Activated naive CD4-positive, alpha-beta T cell treated with anti-CD3 and anti-CD28 coated beads, Interleukin-2, amount 10 ng/mL, durations not matched to agents 7 days and 5 days (primary cell): ENCODE measurements at regions not wholly inside any gene's neighbourhood (a gene's known extent, or its start where the extent isn't known, plus 50 kb on each side); places are given as distances from the start of the nearest gene placed in this dataset.
"Not testable (repeated sequence)": the region's sequence is repeated elsewhere in the genome, so short reads cannot be mapped to it uniquely, and the experiment has no call there.

Source experiments
- CTCF ChIA-PET: fragments of 350-600 bp; sonication (Branson Sonifier 250); formaldehyde crosslinking; loops from one replicate; lab custom pipeline; 2021; ENCODE audit warnings: antibody characterized with exemption; lab: Charles Lee
- DNase-seq: peaks from one replicate; pipeline ENCODE4 v3.0.0-alpha.2; 2020
- H3K27ac Mint-ChIP-seq: one replicate; pipeline ENCODE4 v1.8.0; 2021; ENCODE audit warnings: mild to moderate bottlenecking, moderate library complexity, mixed read lengths
- H3K27me3 Mint-ChIP-seq: one replicate; pipeline ENCODE4 v1.8.0; 2021; ENCODE audit warnings: mild to moderate bottlenecking, mixed read lengths
- H3K36me3 Mint-ChIP-seq: one replicate; pipeline ENCODE4 v1.8.0; 2021; ENCODE audit warnings: mixed read lengths
- H3K4me1 Mint-ChIP-seq: one replicate; pipeline ENCODE4 v1.8.0; 2021; ENCODE audit warnings: mixed read lengths
- H3K4me3 Mint-ChIP-seq: one replicate; pipeline ENCODE4 v1.8.0; 2021; ENCODE audit warnings: mild to moderate bottlenecking, moderate library complexity, mixed read lengths
- H3K9me3 Mint-ChIP-seq: one replicate; pipeline ENCODE4 v1.8.0; 2021; ENCODE audit warnings: mixed read lengths

DNA sequence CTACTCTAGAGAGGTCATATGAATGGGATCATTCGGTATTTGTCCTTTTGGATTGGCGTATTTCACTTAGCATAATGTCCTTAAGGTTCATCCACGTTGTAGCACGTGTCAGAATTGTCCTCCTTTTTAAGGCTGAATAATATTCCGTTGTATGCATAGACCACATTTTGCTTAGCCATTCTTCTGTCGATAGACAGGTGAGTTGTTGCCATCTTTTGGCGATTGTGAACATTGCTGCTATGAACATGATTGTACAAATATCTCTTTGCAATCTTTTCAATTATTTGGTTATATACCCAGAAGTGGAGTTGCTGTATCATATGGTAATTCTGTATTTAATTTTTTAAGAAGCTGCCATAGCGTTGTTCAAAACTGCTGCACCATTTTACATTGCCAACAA lies 52.4 kb upstream of the GOLGA8J start:
- Mint-ChIP-seq H3K27ac (no peak overlapping the region), H3K9me3 (no peaks in the 10 kb centered on the region), H3K27me3 (peaks cover 7% of the 10 kb centered on the region), H3K4me1 (no peaks in the 10 kb centered on the region), H3K36me3 (no peaks in the 10 kb centered on the region), H3K4me3 (no peak overlapping the region)
- CTCF ChIA-PET = no interaction called here
- DNase-seq = no peak

DNA sequence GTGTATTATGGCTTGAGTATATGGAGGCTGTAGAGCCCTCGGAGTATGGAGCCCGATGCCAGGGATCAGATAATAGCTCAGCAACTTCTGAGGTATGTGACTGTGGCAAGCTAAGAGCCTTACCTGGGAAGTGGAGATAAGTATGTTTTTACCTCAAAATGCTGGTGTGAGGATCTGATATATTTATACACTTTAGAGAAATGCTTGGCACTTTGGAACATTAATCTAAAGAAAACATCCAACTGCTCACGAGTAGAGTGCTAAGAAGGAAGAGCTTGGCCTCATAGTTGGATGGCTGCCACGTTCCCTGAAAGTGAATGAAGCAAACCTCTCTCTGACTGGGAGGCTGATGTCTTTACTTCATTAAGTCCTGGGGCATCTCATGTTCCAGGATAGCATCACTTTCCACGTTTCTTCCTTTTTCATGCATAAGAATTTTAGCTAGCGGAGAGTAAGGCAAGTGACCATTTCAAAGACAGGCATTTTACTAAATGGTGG lies 58.9 kb upstream of the GOLGA8J start:
- CTCF ChIA-PET = no interaction called here
- no peak for DNase-seq
- Mint-ChIP-seq H3K27ac (no peak overlapping the region), H3K36me3 (no peaks in the 10 kb centered on the region), H3K4me3 (no peak overlapping the region), H3K27me3 (peaks cover 20% of the 10 kb centered on the region), H3K9me3 (no peaks in the 10 kb centered on the region), H3K4me1 (no peaks in the 10 kb centered on the region)

- no peaks in the 10 kb centered on the region for H3K4me1 Mint-ChIP-seq
- peaks cover 7% of the 10 kb centered on the region for H3K27me3 Mint-ChIP-seq
- H3K4me3 Mint-ChIP-seq = no peak overlapping the region
- no peaks in the 10 kb centered on the region for H3K36me3 Mint-ChIP-seq
- DNase-seq = no peak
- CTCF ChIA-PET = no interaction called here
- no peaks in the 10 kb centered on the region for H3K9me3 Mint-ChIP-seq
- H3K27ac Mint-ChIP-seq = no peak overlapping the region
These were observed 72.0 kb upstream of the GOLGA8J start for GRCh38 chr15:30010746-30011145.

DNA sequence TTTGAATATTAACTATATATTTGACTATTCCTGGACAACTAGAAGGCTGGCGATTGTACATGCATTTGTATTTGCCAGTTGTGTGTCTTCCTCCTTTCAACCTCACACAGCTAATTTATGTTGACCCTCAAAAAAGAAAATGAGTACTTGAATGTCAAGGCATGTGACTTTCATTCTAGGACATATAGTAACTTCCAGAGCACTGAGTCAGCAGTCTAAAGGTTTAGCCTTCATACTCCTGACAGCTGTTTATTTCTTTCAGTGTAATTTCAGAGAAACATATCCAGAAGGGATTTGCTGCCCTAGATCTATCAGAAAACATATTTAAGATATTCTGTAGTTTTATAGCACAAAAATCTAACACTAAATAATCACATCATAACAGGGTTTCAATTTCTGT lies 74.6 kb upstream of the GOLGA8J start:
- Mint-ChIP-seq H3K27ac (no peak overlapping the region), H3K9me3 (no peaks in the 10 kb centered on the region), H3K4me3 (no peak overlapping the region), H3K36me3 (no peaks in the 10 kb centered on the region), H3K27me3 (peaks cover 7% of the 10 kb centered on the region), H3K4me1 (no peaks in the 10 kb centered on the region)
- no peak for DNase-seq
- CTCF ChIA-PET = no interaction called here

DNA sequence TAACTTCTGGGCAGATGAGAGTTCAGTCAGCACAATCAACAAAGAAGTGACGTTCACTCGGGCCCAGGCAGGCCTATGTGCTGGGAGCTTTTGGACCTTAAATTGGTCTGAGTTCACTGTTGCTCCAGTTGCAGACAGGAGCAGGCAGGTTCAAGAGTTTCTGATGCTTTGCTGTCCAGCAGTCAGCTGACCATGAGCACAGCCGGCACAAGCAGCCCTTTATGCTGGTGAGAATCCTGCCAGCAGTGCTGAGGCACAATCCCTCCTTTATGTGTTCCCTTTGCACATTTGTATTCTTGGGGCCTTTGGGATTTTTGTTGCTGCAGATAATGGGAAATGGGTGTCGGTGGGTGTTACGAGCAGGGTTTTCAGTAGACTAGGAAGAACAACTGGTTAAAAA lies 81.2 kb upstream of the GOLGA8J start:
- Mint-ChIP-seq H3K36me3 (no peaks in the 10 kb centered on the region), H3K4me3 (no peak overlapping the region), H3K4me1 (no peaks in the 10 kb centered on the region), H3K27me3 (peaks cover 3% of the 10 kb centered on the region), H3K9me3 (no peaks in the 10 kb centered on the region), H3K27ac (no peak overlapping the region)
- CTCF ChIA-PET = no interaction called here
- DNase-seq = no peak

- H3K9me3 Mint-ChIP-seq = no peaks in the 10 kb centered on the region
- H3K27ac Mint-ChIP-seq = no peak overlapping the region
- H3K27me3 Mint-ChIP-seq = peaks cover 3% of the 10 kb centered on the region
- DNase-seq = no peak
- no peaks in the 10 kb centered on the region for H3K36me3 Mint-ChIP-seq
- CTCF ChIA-PET = no interaction called here
- no peaks in the 10 kb centered on the region for H3K4me1 Mint-ChIP-seq
- H3K4me3 Mint-ChIP-seq = no peak overlapping the region
These were observed 84.7 kb upstream of the GOLGA8J start for GRCh38 chr15:29998033-29998432.

GRCh38 chr15:29997499-29997898 lies 85.3 kb upstream of the GOLGA8J start:
- no peak overlapping the region for H3K4me3 Mint-ChIP-seq
- H3K9me3 Mint-ChIP-seq = no peaks in the 10 kb centered on the region
- H3K36me3 Mint-ChIP-seq = no peaks in the 10 kb centered on the region
- H3K4me1 Mint-ChIP-seq = no peaks in the 10 kb centered on the region
- no peak overlapping the region for H3K27ac Mint-ChIP-seq
- peaks cover 3% of the 10 kb centered on the region for H3K27me3 Mint-ChIP-seq
- CTCF ChIA-PET = no interaction called here
- no peak for DNase-seq

DNA sequence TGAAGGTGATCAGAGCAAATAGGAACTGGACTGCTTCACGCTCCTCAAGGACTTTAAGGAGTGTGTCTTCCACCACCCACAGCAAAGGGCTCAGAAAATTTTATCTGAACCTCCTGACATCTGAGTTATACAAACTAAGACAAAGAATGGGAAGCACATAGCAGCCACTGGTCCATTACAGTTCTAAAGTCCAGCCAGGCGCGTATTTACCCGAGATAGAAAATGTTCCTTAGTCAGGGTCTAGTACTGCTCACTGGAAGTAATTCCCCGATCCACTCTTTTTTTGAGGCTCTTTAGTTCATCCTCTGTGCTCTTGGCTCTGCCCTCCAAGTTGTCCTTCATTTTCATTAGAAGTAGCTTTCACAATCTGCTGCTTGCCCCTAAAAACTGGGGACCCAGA lies 88.5 kb upstream of the GOLGA8J start:
- DNase-seq = no peak
- CTCF ChIA-PET = no interaction called here
- Mint-ChIP-seq H3K27me3 (no peaks in the 10 kb centered on the region), H3K27ac (no peak overlapping the region), H3K4me1 (no peaks in the 10 kb centered on the region), H3K36me3 (no peaks in the 10 kb centered on the region), H3K9me3 (no peaks in the 10 kb centered on the region), H3K4me3 (no peak overlapping the region)

- CTCF ChIA-PET = no interaction called here
These were observed 91.8 kb upstream of the GOLGA8J start for GRCh38 chr15:29990954-29991353.

DNA sequence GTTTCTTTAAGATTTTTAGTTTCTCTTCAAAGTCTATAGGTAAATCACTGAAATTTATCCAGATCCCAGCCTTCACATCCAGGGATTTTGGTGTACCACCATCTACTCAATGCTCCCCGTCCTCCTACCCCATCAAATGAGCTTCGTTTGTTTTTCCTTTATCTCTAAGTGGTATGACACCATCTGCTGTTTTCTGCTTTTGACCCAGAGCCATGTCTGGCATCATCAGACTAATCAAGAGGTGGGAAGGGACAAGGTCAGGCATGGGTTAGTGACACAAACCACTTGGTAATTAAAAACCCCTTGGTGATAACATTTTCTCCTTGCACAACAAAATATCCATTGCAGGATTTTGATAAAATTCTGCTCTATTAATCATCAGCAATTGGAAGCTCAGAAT lies 92.7 kb upstream of the GOLGA8J start:
- Mint-ChIP-seq H3K4me3 (no peak overlapping the region), H3K36me3 (no peaks in the 10 kb centered on the region), H3K27ac (no peak overlapping the region), H3K9me3 (no peaks in the 10 kb centered on the region), H3K27me3 (peaks cover 5% of the 10 kb centered on the region), H3K4me1 (no peaks in the 10 kb centered on the region)
- CTCF ChIA-PET = no interaction called here
- no peak for DNase-seq

More at GRCh38 chr15:29990954-29991353, 91.8 kb upstream of the GOLGA8J start:
- no peak overlapping the region for H3K4me3 Mint-ChIP-seq
- H3K36me3 Mint-ChIP-seq = no peaks in the 10 kb centered on the region
- H3K9me3 Mint-ChIP-seq = no peaks in the 10 kb centered on the region
- H3K27ac Mint-ChIP-seq = no peak overlapping the region
- no peaks in the 10 kb centered on the region for H3K4me1 Mint-ChIP-seq
- DNase-seq = no peak
- H3K27me3 Mint-ChIP-seq = no peaks in the 10 kb centered on the region

DNA sequence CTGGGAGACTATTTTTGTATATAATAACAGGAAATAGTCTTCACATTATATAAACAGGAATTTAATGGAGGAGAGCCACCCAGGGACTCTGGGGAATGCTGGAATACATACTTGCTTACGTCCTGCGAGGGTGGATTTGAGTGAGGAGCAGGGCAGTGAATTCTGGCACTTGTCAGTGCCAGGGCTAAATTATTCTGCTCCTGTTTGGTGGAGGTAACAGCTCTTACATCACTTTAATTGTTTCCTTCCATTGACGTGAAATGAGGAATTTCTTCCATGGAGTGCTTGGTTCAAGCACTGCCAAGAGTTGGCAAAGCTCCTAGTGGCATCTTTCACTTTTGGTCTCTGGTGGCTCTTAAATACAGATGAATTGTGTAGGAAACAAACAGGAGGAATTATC lies 94.1 kb upstream of the GOLGA8J start:
- no peaks in the 10 kb centered on the region for H3K9me3 Mint-ChIP-seq
- H3K36me3 Mint-ChIP-seq = no peaks in the 10 kb centered on the region
- H3K4me1 Mint-ChIP-seq = no peaks in the 10 kb centered on the region
- DNase-seq = no peak
- no peak overlapping the region for H3K27ac Mint-ChIP-seq
- peaks cover 5% of the 10 kb centered on the region for H3K27me3 Mint-ChIP-seq
- CTCF ChIA-PET = no interaction called here
- H3K4me3 Mint-ChIP-seq = no peak overlapping the region

DNA sequence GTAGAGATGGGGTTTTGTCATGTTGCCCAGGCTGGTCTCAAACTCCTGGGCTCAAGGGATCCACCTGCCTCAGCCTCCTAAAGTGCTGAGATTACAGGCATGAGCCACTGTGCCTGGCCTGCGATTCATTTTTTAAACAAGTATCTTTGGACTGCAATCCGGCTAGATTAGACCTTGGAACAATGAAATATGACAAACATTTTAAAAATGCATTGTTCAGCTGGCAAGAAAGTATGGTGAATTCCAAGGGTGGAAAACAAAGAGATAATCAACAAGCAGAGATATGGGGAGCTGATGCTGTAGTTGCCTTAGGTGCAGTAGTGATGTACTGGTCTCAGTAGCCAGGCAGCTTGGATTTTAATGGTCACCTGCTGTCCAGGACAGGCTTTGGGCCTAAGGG lies 95.8 kb upstream of the GOLGA8J start:
- Mint-ChIP-seq H3K36me3 (no peaks in the 10 kb centered on the region), H3K4me1 (no peaks in the 10 kb centered on the region), H3K27ac (no peak overlapping the region), H3K9me3 (no peaks in the 10 kb centered on the region), H3K27me3 (peaks cover 5% of the 10 kb centered on the region), H3K4me3 (no peak overlapping the region)
- no peak for DNase-seq
- CTCF ChIA-PET = no interaction called here

DNA sequence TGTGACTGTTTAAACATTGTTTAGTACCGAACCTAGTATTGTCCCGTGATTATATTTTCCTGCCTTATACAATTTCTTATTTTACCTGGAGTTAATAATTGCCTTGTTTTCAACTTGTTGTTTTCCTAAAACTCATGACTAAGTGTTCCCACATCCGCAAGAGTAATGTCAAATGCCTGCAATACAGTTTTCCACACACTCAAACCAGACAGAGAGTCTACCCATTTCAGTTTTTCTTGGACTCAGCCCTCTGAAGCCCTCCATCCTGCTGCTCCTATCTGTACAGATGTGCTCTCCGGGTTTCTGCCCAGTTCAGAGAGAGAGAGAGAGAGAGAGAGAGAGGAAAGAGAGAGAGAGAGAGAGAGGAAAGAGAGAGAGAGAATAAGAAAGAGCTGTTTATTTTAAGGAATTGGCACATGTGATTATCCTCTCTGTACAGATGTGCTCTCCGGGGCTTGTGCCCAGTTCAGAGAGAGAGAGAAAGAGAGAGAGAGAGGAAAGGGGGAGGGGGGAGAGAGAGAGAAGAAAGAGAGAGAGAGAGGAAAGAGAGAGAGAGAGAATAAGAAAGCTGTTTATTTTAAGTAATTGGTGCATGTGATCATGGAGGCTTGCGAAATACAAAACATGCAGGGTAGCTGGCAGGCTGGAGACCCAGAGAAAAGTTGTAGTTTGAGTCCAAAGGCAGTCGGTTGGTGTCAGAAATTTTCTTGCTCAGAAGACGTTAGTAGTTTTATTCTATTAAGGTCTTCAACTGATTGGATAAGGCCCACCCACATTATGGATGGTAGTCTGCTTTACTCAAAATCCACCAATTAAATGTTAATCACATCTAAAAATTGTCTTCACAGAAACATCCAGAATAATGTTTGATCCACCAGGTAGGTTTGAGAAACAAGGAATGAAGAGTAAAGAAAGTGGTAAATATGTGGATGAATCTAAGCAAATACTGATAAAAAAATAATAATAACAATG lies 104.1 kb upstream of the GOLGA8J start:
- Mint-ChIP-seq H3K27me3 (peaks cover 8% of the 10 kb centered on the region), H3K27ac (no peak overlapping the region), H3K4me1 (no peaks in the 10 kb centered on the region), H3K4me3 (no peak overlapping the region), H3K9me3 (no peaks in the 10 kb centered on the region), H3K36me3 (no peaks in the 10 kb centered on the region)
- CTCF ChIA-PET = no interaction called here
- no peak for DNase-seq

DNA sequence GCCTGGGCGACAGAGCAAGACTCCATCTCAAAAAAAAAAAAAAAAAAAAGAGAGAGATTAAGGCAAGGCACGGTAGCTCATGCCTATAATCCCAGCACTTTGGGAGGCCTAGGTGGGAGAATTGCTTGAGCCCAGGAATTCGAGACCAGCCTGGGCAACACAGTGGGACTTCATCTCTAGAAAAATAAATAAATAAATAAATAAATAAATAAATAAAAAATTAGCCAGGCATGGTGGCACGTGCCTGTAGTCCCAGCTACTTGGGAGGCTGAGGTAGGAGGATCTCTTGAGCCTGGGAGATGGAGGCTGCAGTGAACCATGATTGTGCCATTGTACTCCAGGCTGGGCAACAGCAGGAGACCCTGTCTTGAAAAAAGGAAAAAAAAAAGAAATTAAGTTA lies 108.7 kb upstream of the GOLGA8J start:
- not testable (repeated sequence) for H3K4me1 Mint-ChIP-seq

DNA sequence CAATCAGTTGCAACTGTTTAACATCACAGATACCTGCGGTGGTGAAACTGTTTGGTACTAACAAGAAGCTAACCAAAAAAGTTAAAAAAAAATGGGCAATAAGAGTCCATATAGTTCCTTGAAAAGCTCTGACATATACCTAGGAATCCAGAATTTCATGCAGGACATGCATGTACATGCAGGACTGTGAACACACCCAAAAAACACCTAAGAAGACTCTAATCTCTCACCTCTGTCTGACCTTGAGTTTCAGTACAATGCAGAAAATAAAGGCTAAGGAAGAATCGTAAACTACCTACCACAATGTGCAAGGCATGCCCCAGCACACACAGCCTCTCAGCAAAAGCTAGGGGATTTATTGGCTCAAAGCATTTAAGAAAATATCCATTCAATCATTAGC lies 110.7 kb upstream of the GOLGA8J start:
- CTCF ChIA-PET = no interaction called here
- no peak overlapping the region for H3K27ac Mint-ChIP-seq
- no peak for DNase-seq
- H3K4me1 Mint-ChIP-seq = peaks cover 2% of the 10 kb centered on the region
- H3K27me3 Mint-ChIP-seq = peaks cover 38% of the 10 kb centered on the region
- H3K36me3 Mint-ChIP-seq = no peaks in the 10 kb centered on the region
- no peak overlapping the region for H3K4me3 Mint-ChIP-seq
- no peaks in the 10 kb centered on the region for H3K9me3 Mint-ChIP-seq

More for the DNA sequence above, 108.7 kb upstream of the GOLGA8J start:
- CTCF ChIA-PET, H3K4me3 Mint-ChIP-seq, DNase-seq, H3K27ac Mint-ChIP-seq, H3K9me3 Mint-ChIP-seq, H3K36me3 Mint-ChIP-seq: not testable (repeated sequence)
- H3K27me3 Mint-ChIP-seq = peaks cover 26% of the 10 kb centered on the region
